Testis (tissue), 2 donors: ENCODE measurements at regions not wholly inside any gene's neighbourhood (a gene's known extent, or its start where the extent isn't known, plus 50 kb on each side); places are given as distances from the start of the nearest gene placed in this dataset.

ENCODE experiments used
- CTCF ChIP-seq, 3 experiments: fragments of 450-650 bp in 2 of 3; fragments of 200-600 bp in 1 of 3; sonication (generic) in 1 of 3; IDR thresholded peaks; one replicate each; pipeline ENCODE4 v1.5.1; 2016 to 2019; ENCODE audit warnings: antibody characterized with exemption in 3 of 3, mild to moderate bottlenecking in 2 of 3, moderate library complexity in 1 of 3
- POLR2A ChIP-seq: fragments of 450-650 bp; IDR thresholded peaks from one replicate; pipeline ENCODE4 v1.6.1; 2017; ENCODE audit warnings: antibody characterized with exemption, mild to moderate bottlenecking, moderate library complexity

- TF ChIP-seq CTCF (IDR thresholded peaks at IDR 0.05) (no peak), POLR2A (no peak)
Observed at GRCh38 chr4:10784621-10785020, 100.1 kb upstream of the CLNK start.
